ENCODE measurements at regions not wholly inside any gene's neighbourhood (a gene's known extent, or its start where the extent isn't known, plus 50 kb on each side); places are given as distances from the start of the nearest gene placed in this dataset.

DNA sequence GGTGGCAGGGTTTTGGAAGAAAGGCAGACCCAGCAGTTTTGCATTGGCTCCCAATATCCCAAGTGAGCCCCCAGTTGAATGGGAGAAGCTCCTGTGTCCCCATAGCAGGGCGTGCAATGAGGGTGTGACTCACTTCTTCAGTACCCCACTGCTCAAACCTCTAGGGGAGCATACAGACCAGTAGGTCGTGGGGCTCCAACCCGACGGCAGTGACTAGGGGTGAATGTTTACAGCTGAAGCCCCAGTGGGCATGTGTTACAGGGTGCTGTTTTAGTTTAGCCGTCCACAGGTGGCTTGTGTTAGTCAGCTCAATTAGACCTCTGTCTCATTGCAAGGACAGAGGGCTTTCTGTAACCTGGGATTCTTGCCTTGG lies 564.5 kb upstream of the CNTN5 start:
- Mint-ChIP-seq H3K27ac (no peak overlapping the region), H3K27me3 (ENCODE audit: insufficient read depth, low read depth, poor library complexity) (peaks cover 2% of the 10 kb centered on the region), H3K4me1 (peaks cover 8% of the 10 kb centered on the region), H3K4me3 (no peak overlapping the region), H3K36me3 (ENCODE audit: low read depth) (no peaks in the 10 kb centered on the region), H3K9me3 (no peaks in the 10 kb centered on the region)
- no peak overlapping the region for H3K4me2 ChIP-seq
- no peaks in the 10 kb centered on the region for H3K36me3 ChIP-seq (ENCODE audit: insufficient read depth)
- H3K27me3 ChIP-seq (ENCODE audit: insufficient read depth): no peaks in the 10 kb centered on the region
- H3F3A ChIP-seq (replicated peaks; ENCODE audit: low read depth): no peaks in the 10 kb centered on the region
- no peaks in the 10 kb centered on the region; the same call in 1 of the 2 replicates for H3K4me1 ChIP-seq (ENCODE audit: insufficient read depth)
- H2AFZ ChIP-seq: peak overlapping the region; percentile 95
- H3K4me3 ChIP-seq: no peak overlapping the region
- TF ChIP-seq, protein P1, sequence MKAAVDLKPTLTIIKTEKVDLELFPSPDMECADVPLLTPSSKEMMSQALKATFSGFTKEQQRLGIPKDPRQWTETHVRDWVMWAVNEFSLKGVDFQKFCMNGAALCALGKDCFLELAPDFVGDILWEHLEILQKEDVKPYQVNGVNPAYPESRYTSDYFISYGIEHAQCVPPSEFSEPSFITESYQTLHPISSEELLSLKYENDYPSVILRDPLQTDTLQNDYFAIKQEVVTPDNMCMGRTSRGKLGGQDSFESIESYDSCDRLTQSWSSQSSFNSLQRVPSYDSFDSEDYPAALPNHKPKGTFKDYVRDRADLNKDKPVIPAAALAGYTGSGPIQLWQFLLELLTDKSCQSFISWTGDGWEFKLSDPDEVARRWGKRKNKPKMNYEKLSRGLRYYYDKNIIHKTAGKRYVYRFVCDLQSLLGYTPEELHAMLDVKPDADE (IDR thresholded peaks at IDR 0.05): no peak
- TF ChIP-seq ZNF331 (CRISPR knock-in tag; IDR thresholded peaks at IDR 0.05; ENCODE audit: low read depth): no peak
- TF ChIP-seq STAT1 (IDR thresholded peaks at IDR 0.05; ENCODE audit: unreplicated experiment): no peak
- TF ChIP-seq CREB1 (CRISPR knock-in tag; IDR thresholded peaks at IDR 0.05; ENCODE audit: low read depth): no peak
- no peak for TF ChIP-seq EZH2phosphoT487 (IDR thresholded peaks at IDR 0.05; ENCODE audit: unreplicated experiment)
- TF ChIP-seq ZNF114 (CRISPR knock-in tag; IDR thresholded peaks at IDR 0.05): no peak
- no peak for TF ChIP-seq NANOG (IDR thresholded peaks at IDR 0.05; ENCODE audit: borderline replicate concordance)
- TF ChIP-seq, protein P2, sequence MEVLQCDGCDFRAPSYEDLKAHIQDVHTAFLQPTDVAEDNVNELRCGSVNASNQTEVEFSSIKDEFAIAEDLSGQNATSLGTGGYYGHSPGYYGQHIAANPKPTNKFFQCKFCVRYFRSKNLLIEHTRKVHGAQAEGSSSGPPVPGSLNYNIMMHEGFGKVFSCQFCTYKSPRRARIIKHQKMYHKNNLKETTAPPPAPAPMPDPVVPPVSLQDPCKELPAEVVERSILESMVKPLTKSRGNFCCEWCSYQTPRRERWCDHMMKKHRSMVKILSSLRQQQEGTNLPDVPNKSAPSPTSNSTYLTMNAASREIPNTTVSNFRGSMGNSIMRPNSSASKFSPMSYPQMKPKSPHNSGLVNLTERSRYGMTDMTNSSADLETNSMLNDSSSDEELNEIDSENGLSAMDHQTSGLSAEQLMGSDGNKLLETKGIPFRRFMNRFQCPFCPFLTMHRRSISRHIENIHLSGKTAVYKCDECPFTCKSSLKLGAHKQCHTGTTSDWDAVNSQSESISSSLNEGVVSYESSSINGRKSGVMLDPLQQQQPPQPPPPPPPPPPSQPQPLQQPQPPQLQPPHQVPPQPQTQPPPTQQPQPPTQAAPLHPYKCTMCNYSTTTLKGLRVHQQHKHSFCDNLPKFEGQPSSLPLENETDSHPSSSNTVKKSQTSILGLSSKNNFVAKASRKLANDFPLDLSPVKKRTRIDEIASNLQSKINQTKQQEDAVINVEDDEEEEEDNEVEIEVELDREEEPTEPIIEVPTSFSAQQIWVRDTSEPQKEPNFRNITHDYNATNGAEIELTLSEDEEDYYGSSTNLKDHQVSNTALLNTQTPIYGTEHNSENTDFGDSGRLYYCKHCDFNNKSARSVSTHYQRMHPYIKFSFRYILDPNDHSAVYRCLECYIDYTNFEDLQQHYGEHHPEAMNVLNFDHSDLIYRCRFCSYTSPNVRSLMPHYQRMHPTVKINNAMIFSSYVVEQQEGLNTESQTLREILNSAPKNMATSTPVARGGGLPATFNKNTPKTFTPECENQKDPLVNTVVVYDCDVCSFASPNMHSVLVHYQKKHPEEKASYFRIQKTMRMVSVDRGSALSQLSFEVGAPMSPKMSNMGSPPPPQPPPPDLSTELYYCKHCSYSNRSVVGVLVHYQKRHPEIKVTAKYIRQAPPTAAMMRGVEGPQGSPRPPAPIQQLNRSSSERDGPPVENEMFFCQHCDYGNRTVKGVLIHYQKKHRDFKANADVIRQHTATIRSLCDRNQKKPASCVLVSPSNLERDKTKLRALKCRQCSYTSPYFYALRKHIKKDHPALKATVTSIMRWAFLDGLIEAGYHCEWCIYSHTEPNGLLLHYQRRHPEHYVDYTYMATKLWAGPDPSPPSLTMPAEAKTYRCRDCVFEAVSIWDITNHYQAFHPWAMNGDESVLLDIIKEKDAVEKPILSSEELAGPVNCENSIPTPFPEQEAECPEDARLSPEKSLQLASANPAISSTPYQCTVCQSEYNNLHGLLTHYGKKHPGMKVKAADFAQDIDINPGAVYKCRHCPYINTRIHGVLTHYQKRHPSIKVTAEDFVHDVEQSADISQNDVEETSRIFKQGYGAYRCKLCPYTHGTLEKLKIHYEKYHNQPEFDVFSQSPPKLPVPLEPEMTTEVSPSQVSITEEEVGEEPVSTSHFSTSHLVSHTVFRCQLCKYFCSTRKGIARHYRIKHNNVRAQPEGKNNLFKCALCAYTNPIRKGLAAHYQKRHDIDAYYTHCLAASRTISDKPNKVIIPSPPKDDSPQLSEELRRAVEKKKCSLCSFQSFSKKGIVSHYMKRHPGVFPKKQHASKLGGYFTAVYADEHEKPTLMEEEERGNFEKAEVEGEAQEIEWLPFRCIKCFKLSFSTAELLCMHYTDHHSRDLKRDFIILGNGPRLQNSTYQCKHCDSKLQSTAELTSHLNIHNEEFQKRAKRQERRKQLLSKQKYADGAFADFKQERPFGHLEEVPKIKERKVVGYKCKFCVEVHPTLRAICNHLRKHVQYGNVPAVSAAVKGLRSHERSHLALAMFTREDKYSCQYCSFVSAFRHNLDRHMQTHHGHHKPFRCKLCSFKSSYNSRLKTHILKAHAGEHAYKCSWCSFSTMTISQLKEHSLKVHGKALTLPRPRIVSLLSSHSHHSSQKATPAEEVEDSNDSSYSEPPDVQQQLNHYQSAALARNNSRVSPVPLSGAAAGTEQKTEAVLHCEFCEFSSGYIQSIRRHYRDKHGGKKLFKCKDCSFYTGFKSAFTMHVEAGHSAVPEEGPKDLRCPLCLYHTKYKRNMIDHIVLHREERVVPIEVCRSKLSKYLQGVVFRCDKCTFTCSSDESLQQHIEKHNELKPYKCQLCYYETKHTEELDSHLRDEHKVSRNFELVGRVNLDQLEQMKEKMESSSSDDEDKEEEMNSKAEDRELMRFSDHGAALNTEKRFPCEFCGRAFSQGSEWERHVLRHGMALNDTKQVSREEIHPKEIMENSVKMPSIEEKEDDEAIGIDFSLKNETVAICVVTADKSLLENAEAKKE (CRISPR knock-in tag; IDR thresholded peaks at IDR 0.05): no peak
- no peak for TF ChIP-seq POLR2AphosphoS5 (IDR thresholded peaks at IDR 0.05; ENCODE audit: low read depth)
- TF ChIP-seq EZH2 (IDR thresholded peaks at IDR 0.05; ENCODE audit: low read depth, unreplicated experiment): no peak
- TF ChIP-seq, protein P3, sequence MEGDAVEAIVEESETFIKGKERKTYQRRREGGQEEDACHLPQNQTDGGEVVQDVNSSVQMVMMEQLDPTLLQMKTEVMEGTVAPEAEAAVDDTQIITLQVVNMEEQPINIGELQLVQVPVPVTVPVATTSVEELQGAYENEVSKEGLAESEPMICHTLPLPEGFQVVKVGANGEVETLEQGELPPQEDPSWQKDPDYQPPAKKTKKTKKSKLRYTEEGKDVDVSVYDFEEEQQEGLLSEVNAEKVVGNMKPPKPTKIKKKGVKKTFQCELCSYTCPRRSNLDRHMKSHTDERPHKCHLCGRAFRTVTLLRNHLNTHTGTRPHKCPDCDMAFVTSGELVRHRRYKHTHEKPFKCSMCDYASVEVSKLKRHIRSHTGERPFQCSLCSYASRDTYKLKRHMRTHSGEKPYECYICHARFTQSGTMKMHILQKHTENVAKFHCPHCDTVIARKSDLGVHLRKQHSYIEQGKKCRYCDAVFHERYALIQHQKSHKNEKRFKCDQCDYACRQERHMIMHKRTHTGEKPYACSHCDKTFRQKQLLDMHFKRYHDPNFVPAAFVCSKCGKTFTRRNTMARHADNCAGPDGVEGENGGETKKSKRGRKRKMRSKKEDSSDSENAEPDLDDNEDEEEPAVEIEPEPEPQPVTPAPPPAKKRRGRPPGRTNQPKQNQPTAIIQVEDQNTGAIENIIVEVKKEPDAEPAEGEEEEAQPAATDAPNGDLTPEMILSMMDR (conservative IDR thresholded peaks at IDR 0.05; ENCODE audit: low read depth in 2 of 2): no peak
- no peak overlapping the region for H3K27ac ChIP-seq (ENCODE audit: low read depth)
- H4K20me1 ChIP-seq (replicated peaks; ENCODE audit: insufficient read depth): no peaks in the 10 kb centered on the region
- DNase-seq (ENCODE audit: low spot score) (peak; percentile 3), ATAC-seq (peak; percentile 32)
- no peaks in the 10 kb centered on the region for H3K9me2 ChIP-seq (ENCODE audit: insufficient read depth)
- H3K79me2 ChIP-seq (replicated peaks; ENCODE audit: insufficient read depth): no peaks in the 10 kb centered on the region

Data from GM23338 (cell line).